GM12872 (cell line): ENCODE measurements at regions not wholly inside any gene's neighbourhood (a gene's known extent, or its start where the extent isn't known, plus 50 kb on each side); places are given as distances from the start of the nearest gene placed in this dataset.

ENCODE experiments used
- CTCF ChIP-seq: IDR thresholded peaks from 3 replicates; pipeline ENCODE4 v1.5.1; 2011; ENCODE audit warnings: low read depth, mild to moderate bottlenecking, low read length, moderate library complexity; ENCODE audit not compliant: insufficient read depth

- no peak for TF ChIP-seq CTCF
These were observed 486.4 kb upstream of the PCDH20 start for GRCh38 chr13:61901946-61902541.

- TF ChIP-seq CTCF, result no peak
These were observed 484.4 kb upstream of the PCDH20 start for GRCh38 chr13:61900033-61900432.

- no peak for TF ChIP-seq CTCF
These were observed 482.6 kb upstream of the PCDH20 start for GRCh38 chr13:61898207-61898606.

- TF ChIP-seq CTCF, result no peak
These were observed 475.8 kb upstream of the PCDH20 start for GRCh38 chr13:61891401-61891800.

GRCh38 chr13:61884830-61885229 is 469.2 kb upstream of the PCDH20 start:
- no peak for TF ChIP-seq CTCF

- peak; percentile 65 for TF ChIP-seq CTCF
These were observed 465.1 kb upstream of the PCDH20 start for GRCh38 chr13:61880578-61881283.

GRCh38 chr13:61874970-61875579 is 459.4 kb upstream of the PCDH20 start:
- TF ChIP-seq CTCF, result no peak
